Skeletal muscle cell (primary cell): ENCODE measurements at regions not wholly inside any gene's neighbourhood (a gene's known extent, or its start where the extent isn't known, plus 50 kb on each side); places are given as distances from the start of the nearest gene placed in this dataset.
A peak's percentile ranks its signal among the peaks of the same experiment; 100 is the strongest.

Experiments
- DNase-seq: peaks from one replicate; pipeline ENCODE4 v3.0.0-alpha.2; 2010; ENCODE audit warnings: low read depth
- H3K4me3 ChIP-seq: 2 replicates; pipeline ENCODE4 v1.5.1; 2011; ENCODE audit warnings: low read depth, mild to moderate bottlenecking, control low read depth, low read length, moderate library complexity

DNA sequence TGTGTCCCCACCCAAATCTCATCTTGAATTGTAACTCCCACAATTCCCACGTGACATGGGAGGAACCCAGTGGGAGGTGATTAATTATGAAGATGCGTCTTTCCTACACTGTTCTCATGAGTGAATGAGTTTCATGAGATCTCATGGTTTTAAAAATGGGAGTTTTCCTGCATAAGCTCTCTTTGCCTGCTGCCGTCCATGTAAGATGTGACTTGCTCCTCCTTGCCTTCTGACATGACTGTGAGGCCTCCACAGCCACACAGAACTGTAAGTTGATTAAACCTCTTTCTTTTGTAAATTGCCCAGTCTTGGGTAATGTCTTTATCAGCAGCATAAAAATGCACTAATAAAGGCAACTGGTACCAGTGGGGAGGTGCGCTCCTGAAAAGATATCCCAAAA lies 67.7 kb upstream of the DRGX start:
- DNase-seq, result no peak
- H3K4me3 ChIP-seq, result no peak overlapping the region

DNA sequence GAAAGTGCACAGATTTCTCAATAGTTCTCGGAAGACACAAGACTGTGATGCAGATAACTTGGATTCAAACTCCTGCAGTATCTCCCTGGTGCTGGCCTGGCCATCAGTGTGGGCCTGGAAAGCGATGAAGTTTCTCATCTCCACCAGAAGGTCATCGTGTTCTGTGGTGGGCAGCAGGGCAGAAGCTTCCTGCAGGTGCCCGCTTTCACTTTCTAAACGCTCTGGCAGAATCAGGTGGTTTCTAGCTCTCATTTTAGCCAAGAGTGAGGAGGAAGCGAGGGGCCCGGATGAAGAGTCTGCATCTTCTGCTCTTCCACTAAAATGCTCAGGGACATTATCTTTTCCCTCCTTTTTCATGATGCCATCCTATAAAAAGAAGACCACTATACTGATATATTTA lies 63.0 kb upstream of the DRGX start:
- H3K4me3 ChIP-seq, result no peak overlapping the region

DNA sequence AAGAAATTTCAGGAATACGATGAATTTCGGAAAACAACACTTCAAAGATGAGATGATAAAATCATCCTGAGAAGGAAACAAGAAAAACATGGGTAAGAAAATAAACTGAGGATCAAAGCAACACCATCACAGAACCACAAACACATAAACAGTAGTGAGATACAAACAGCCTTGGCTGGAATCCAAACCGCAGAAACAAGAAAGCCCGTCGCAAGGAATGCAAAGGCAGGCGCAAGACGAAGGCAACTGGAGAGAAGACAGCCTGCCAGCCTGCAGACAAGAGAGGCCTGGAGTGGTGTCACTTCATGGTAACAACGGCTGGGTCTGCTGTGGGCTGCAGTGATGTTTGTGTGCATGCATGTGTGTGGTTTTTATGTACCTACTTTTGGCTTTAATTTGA lies 61.8 kb upstream of the DRGX start:
- no peak for DNase-seq
- no peak overlapping the region for H3K4me3 ChIP-seq

More for the DNA sequence above, 63.0 kb upstream of the DRGX start:
- no peak for DNase-seq

DNA sequence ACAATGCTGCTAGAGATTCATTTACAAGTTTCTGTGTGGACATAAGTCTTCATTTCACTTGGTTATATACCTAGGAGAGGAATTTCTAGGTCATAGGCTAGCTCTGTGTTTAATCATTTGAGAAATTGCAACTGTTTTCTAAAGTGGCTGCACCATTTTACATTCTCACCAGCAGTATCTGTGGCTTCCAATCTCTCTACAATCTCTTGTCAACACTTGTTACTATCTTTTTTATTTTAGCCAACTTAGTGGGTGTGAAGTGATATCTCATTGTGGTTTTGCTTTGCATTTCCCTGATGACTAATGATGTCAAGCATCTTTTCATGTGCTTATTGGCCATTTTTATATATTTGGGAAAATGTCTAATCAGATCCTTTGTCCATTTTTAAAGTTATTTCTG lies 53.0 kb upstream of the DRGX start:
- DNase-seq, result no peak
- H3K4me3 ChIP-seq, result no peak overlapping the region

DNA sequence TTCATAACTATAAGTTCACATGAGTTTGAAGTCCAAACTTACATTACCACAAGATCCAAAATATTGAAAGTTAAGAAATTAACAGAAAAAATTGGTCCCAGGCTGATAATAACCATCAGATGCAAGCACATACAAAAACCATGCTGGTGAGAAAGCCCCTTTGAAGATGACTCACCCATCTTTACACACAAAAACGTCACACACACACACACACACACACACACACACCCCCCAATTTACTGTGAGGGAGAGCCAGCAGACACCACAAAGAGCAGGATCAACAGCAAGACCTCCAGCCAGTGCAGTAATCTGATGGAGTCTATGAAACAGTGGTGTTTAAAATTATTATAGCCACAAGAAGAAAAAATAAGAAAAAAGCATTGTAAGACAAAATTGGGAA lies 50.1 kb upstream of the DRGX start:
- DNase-seq, result peak; percentile 8
- H3K4me3 ChIP-seq, result no peak overlapping the region
